Panc1 (cell line): ENCODE measurements at regions not wholly inside any gene's neighbourhood (a gene's known extent, or its start where the extent isn't known, plus 50 kb on each side); places are given as distances from the start of the nearest gene placed in this dataset.

Source experiments
- ATAC-seq: fragments of 200-7000 bp; cut with Tn5 transposase; 2 replicates; pipeline ENCODE4 v1.9.1; 2020; ENCODE audit warnings: mild to moderate bottlenecking, moderate library complexity
- BruUV-seq: library from RNA; stranded (reverse); fragments of 400-500 nt; replicated peaks from 2 replicates; lab custom pipeline; 2021; lab: Mats Ljungman, UMichigan
- CTCF ChIA-PET: fragments of 300-600 bp; sonication (Branson Sonifier 250); formaldehyde crosslinking; loops from one replicate; lab custom pipeline; 2022; ENCODE audit warnings: antibody characterized with exemption; lab: Charles Lee
- POLR2A ChIA-PET: fragments of 300-600 bp; sonication (Branson Sonifier 250); formaldehyde crosslinking; loops from one replicate; lab custom pipeline; 2022; ENCODE audit warnings: antibody characterized with exemption; lab: Charles Lee
- DNase-seq: peaks from one replicate; pipeline ENCODE4 v3.0.0-alpha.2; 2010; ENCODE audit warnings: low read depth, low spot score
- H3K27ac ChIP-seq: 2 replicates; pipeline ENCODE4 v1.5.1; 2011; ENCODE audit warnings: mild to moderate bottlenecking, low read length, inconsistent platforms
- H3K27me3 ChIP-seq: fragments of 200-500 bp; sonication (Bioruptor generic); 2 replicates; pipeline ENCODE4 v1.6.0; 2014; ENCODE audit warnings: low read length, inconsistent platforms; ENCODE audit not compliant: control insufficient read depth, insufficient read depth
- H3K36me3 ChIP-seq: fragments of 200-500 bp; sonication (Bioruptor generic); 2 replicates; pipeline ENCODE4 v1.5.1; 2014; ENCODE audit warnings: inconsistent platforms, mild to moderate bottlenecking, low read length, moderate library complexity; ENCODE audit not compliant: control insufficient read depth, insufficient read depth
- H3K4me1 ChIP-seq: 2 replicates; pipeline ENCODE4 v1.5.1; 2011; ENCODE audit warnings: inconsistent platforms, mild to moderate bottlenecking, low read length, moderate library complexity; ENCODE audit not compliant: control insufficient read depth, insufficient read depth
- H3K4me3 ChIP-seq, 2 experiments: 2 replicates each; pipeline ENCODE4 v1.5.1; 2011 to 2012; ENCODE audit warnings: low read depth in 2 of 2, low read length in 2 of 2, mild to moderate bottlenecking in 2 of 2, inconsistent platforms in 1 of 2, moderate library complexity in 1 of 2
- H3K9me3 ChIP-seq: fragments of 200-500 bp; sonication (Bioruptor generic); 2 replicates; pipeline ENCODE4 v1.5.1; 2014; ENCODE audit warnings: low read depth, mild to moderate bottlenecking, inconsistent platforms, low read length, moderate library complexity; ENCODE audit not compliant: control insufficient read depth, insufficient read depth
- POLR2AphosphoS5 ChIP-seq: IDR thresholded peaks from 2 replicates; pipeline ENCODE4 v1.6.1; 2012; ENCODE audit warnings: mild to moderate bottlenecking, low read depth, low read length, moderate library complexity
- SIN3A ChIP-seq: IDR thresholded peaks from 2 replicates; pipeline ENCODE4 v1.6.1; 2012; ENCODE audit warnings: low read depth, mild to moderate bottlenecking, low read length, moderate library complexity, borderline replicate concordance; ENCODE audit not compliant: insufficient read depth
- TCF7L2 ChIP-seq: IDR thresholded peaks from 2 replicates; pipeline ENCODE4 v1.6.1; 2011; ENCODE audit warnings: mild to moderate bottlenecking, low read depth, low read length, inconsistent platforms
- in situ Hi-C: cut with HindIII; loops from 2 replicates; pipeline ENCODE4 v1.10.0; 2016; ENCODE audit warnings: low sequenced_read_pairs, low pct_unique_long_range_greater_than_20kb
- intact Hi-C: fragments of 100-400 bp; cut with micrococcal nuclease; formaldehyde crosslinking; loops from one replicate; pipeline ENCODE4 v1.10.0; 2022; ENCODE audit not compliant: unreplicated experiment
- TF ChIP-seq, protein P1 (sequence below), 2 experiments: IDR thresholded peaks; 2 replicates each; pipeline ENCODE4 v1.6.1; 2011 to 2012; ENCODE audit warnings: low read depth in 2 of 2, control low read depth in 1 of 2, low read length in 1 of 2, mild to moderate bottlenecking in 1 of 2, moderate library complexity in 1 of 2; ENCODE audit not compliant: insufficient read depth in 1 of 2
- TF ChIP-seq, protein P2 (sequence below): fragments of 450-650 bp; IDR thresholded peaks from 2 replicates; pipeline ENCODE4 v1.5.1; 2017; ENCODE audit warnings: mild to moderate bottlenecking

DNA sequence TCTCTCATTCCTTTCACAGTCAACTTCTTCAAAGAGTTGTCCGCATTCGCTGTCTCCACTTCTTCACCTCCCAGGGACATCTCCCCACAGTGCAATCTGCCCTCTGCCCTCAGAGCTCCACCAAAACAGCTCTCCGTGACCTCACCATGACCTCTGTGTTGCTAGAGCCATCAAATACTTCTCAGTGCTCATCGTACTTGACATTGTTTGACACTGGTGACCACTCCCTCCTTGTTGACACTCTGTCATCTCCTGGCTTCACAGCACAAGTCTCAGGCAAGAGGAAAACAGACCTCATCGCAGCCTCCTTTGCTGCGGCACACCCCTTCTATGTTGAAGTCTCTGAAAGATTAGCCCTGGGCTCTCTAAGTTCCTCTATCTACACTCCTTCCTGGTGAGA is 90.5 kb upstream of the CCDC160 start:
- H3K9me3 ChIP-seq: no peaks in the 10 kb centered on the region
- intact Hi-C loops (loop anchor here (10.0 kb wide), 1 partner anchor 352 kb away; no protein-coding TSS in a partner anchor), in situ Hi-C loops (no loop called here)
- ChIA-PET CTCF (no interaction called here), POLR2A (no interaction called here)
- H3K4me1 ChIP-seq: no peaks in the 10 kb centered on the region
- no peak for ATAC-seq
- DNase-seq: no peak
- TF ChIP-seq SIN3A (no peak), POLR2AphosphoS5 (no peak), TCF7L2 (no peak)
- TF ChIP-seq, protein P1, sequence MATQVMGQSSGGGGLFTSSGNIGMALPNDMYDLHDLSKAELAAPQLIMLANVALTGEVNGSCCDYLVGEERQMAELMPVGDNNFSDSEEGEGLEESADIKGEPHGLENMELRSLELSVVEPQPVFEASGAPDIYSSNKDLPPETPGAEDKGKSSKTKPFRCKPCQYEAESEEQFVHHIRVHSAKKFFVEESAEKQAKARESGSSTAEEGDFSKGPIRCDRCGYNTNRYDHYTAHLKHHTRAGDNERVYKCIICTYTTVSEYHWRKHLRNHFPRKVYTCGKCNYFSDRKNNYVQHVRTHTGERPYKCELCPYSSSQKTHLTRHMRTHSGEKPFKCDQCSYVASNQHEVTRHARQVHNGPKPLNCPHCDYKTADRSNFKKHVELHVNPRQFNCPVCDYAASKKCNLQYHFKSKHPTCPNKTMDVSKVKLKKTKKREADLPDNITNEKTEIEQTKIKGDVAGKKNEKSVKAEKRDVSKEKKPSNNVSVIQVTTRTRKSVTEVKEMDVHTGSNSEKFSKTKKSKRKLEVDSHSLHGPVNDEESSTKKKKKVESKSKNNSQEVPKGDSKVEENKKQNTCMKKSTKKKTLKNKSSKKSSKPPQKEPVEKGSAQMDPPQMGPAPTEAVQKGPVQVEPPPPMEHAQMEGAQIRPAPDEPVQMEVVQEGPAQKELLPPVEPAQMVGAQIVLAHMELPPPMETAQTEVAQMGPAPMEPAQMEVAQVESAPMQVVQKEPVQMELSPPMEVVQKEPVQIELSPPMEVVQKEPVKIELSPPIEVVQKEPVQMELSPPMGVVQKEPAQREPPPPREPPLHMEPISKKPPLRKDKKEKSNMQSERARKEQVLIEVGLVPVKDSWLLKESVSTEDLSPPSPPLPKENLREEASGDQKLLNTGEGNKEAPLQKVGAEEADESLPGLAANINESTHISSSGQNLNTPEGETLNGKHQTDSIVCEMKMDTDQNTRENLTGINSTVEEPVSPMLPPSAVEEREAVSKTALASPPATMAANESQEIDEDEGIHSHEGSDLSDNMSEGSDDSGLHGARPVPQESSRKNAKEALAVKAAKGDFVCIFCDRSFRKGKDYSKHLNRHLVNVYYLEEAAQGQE (IDR thresholded peaks at IDR 0.05; ENCODE audit: insufficient read depth in 1 of 2, low read depth in 2 of 2, low read length in 1 of 2): no peak
- TF ChIP-seq, protein P2, sequence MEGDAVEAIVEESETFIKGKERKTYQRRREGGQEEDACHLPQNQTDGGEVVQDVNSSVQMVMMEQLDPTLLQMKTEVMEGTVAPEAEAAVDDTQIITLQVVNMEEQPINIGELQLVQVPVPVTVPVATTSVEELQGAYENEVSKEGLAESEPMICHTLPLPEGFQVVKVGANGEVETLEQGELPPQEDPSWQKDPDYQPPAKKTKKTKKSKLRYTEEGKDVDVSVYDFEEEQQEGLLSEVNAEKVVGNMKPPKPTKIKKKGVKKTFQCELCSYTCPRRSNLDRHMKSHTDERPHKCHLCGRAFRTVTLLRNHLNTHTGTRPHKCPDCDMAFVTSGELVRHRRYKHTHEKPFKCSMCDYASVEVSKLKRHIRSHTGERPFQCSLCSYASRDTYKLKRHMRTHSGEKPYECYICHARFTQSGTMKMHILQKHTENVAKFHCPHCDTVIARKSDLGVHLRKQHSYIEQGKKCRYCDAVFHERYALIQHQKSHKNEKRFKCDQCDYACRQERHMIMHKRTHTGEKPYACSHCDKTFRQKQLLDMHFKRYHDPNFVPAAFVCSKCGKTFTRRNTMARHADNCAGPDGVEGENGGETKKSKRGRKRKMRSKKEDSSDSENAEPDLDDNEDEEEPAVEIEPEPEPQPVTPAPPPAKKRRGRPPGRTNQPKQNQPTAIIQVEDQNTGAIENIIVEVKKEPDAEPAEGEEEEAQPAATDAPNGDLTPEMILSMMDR: no peak
- H3K4me3 ChIP-seq: no peak overlapping the region
- H3K36me3 ChIP-seq: no peaks in the 10 kb centered on the region
- no TSS peak for BruUV-seq
- no peak overlapping the region for H3K27ac ChIP-seq
- no peaks in the 10 kb centered on the region for H3K27me3 ChIP-seq

DNA sequence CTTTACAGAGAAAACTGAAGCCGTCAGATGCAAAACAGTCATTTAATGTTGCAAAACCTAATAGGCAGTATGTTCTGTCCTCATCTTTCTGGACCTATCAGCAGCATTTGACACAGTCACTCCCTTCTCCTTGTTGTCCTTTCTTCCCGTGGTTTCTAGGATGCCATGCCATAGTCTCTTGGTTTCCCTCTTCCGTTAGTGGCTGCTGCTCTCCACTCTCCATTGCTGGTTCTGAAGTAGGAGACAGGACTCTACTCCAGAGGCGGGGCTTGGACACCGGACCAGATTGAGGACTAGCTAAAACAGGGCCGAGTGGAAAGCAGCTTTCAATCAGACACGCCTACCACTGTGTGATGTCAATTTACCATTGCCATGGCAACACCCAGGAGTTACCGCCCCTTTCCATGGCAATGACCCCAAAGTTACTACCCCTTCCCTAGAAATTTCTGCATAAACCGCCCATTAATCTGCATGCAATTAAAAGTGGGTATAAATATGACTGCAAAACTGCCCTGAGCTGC is 88.8 kb upstream of the CCDC160 start:
- intact Hi-C loops (loop anchor here (10.0 kb wide), 1 partner anchor 353 kb away; no protein-coding TSS in a partner anchor), in situ Hi-C loops (no loop called here)
- Histone ChIP-seq H3K4me3 (peak overlapping the region; percentile 22 to 50; a peak in 3 of 4 replicates), H3K27me3 (no peaks in the 10 kb centered on the region), H3K4me1 (no peaks in the 10 kb centered on the region), H3K27ac (no peak overlapping the region), H3K9me3 (no peaks in the 10 kb centered on the region), H3K36me3 (no peaks in the 10 kb centered on the region)
- no peak for ATAC-seq
- BruUV-seq: no TSS peak
- POLR2A ChIA-PET: no interaction called here
- CTCF ChIA-PET: no interaction called here
- no peak for DNase-seq
- TF ChIP-seq, protein P2: no peak
- TF ChIP-seq, protein P1 (IDR thresholded peaks at IDR 0.05; ENCODE audit: insufficient read depth in 1 of 2, low read depth in 2 of 2, low read length in 1 of 2): no peak
